GM23248 (cell line): ENCODE measurements at regions not wholly inside any gene's neighbourhood (a gene's known extent, or its start where the extent isn't known, plus 50 kb on each side); places are given as distances from the start of the nearest gene placed in this dataset.

Experiments
- EZH2 ChIP-seq: fragments of 200-600 bp; sonication (generic); IDR thresholded peaks from 2 replicates; pipeline ENCODE4 v1.6.1; 2018; ENCODE audit warnings: antibody characterized with exemption, mild to moderate bottlenecking; ENCODE audit not compliant: insufficient read depth, poor library complexity, severe bottlenecking
- EZH2phosphoT487 ChIP-seq: fragments of 200-600 bp; sonication (generic); IDR thresholded peaks from 2 replicates; pipeline ENCODE4 v1.6.1; 2018; ENCODE audit warnings: antibody characterized with exemption, moderate library complexity, mild to moderate bottlenecking, low read depth; ENCODE audit not compliant: insufficient read depth

DNA sequence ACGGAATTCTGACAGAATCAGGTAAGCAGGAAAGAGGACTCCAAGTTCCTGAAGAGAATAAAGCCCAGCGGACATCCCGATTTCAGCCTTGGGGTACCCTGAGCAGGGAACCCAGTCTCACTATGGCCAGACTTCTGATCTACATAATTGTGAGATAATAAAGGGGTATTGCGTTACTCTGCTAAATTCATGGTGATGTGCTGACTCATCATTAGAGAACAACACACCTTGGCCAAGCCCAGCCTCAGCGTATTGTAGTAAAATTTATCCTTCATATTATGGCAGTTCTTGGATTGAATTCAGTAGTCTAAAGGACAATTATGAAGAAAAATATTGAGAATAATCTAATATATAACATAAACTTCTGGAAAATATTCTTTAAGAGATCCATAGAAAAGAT, 170.2 kb upstream of the MAD2L1 start:
- TF ChIP-seq EZH2 (no peak), EZH2phosphoT487 (no peak)
